CD4-positive, alpha-beta T cell (primary cell): ENCODE measurements at regions not wholly inside any gene's neighbourhood (a gene's known extent, or its start where the extent isn't known, plus 50 kb on each side); places are given as distances from the start of the nearest gene placed in this dataset.

ENCODE experiments used
- ATAC-seq: fragments of 200-7000 bp; cut with Tn5 transposase; one replicate; pipeline ENCODE4 v1.10.0; 2022; ENCODE audit warnings: mild to moderate bottlenecking; ENCODE audit not compliant: poor library complexity
- CTCF ChIA-PET: fragments of 350-600 bp; sonication (Branson Sonifier 250); formaldehyde crosslinking; loops from one replicate; lab custom pipeline; 2021; ENCODE audit warnings: antibody characterized with exemption, inconsistent platforms; lab: Charles Lee
- POLR2A ChIA-PET: fragments of 350-600 bp; sonication (Branson Sonifier 250); formaldehyde crosslinking; loops from one replicate; lab custom pipeline; 2021; ENCODE audit warnings: antibody characterized with exemption, inconsistent platforms; lab: Charles Lee
- DNase-seq, 14 experiments: peaks; one replicate each; pipeline ENCODE4 v3.0.0-alpha.2; 2013 to 2020; ENCODE audit warnings: mixed read lengths in 2 of 14
- H3K27ac ChIP-seq, 2 donors: one replicate each; pipeline versions ENCODE4 v1.5.1 to v1.7.0; 2013; ENCODE audit warnings: low read length in 2 of 2, low read depth in 1 of 2, mild to moderate bottlenecking in 1 of 2
- H3K27me3 ChIP-seq, 2 experiments: 1 replicate in 1 of 2; 2 replicates in 1 of 2; pipeline versions ENCODE4 v1.6.1 to v1.7.0; 2013; ENCODE audit warnings: low read length in 2 of 2, control low read depth in 1 of 2, mild to moderate bottlenecking in 1 of 2, moderate library complexity in 1 of 2; ENCODE audit not compliant: insufficient read depth in 2 of 2, control insufficient read depth in 1 of 2
- H3K36me3 ChIP-seq: one replicate; pipeline ENCODE4 v1.6.1; 2013; ENCODE audit warnings: low read length, control low read depth; ENCODE audit not compliant: insufficient read depth
- H3K4me1 ChIP-seq: one replicate; pipeline ENCODE4 v1.6.1; 2013; ENCODE audit warnings: low read length, control low read depth; ENCODE audit not compliant: insufficient read depth
- H3K4me3 ChIP-seq: one replicate; pipeline ENCODE4 v1.5.1; 2013; ENCODE audit warnings: mild to moderate bottlenecking, low read length, moderate library complexity
- H3K9me3 ChIP-seq, 2 experiments: 1 replicate in 1 of 2; 2 replicates in 1 of 2; pipeline versions ENCODE4 v1.6.1 to v1.7.0; 2013; ENCODE audit warnings: low read length in 2 of 2, mild to moderate bottlenecking in 2 of 2, control low read depth in 1 of 2, moderate library complexity in 1 of 2; ENCODE audit not compliant: control insufficient read depth in 1 of 2, insufficient read depth in 1 of 2
- H3K27ac Mint-ChIP-seq: one replicate; pipeline ENCODE4 v1.8.0; 2020; ENCODE audit warnings: mixed read lengths
- H3K27me3 Mint-ChIP-seq: one replicate; pipeline ENCODE4 v1.8.0; 2021; ENCODE audit warnings: mixed read lengths
- H3K36me3 Mint-ChIP-seq: one replicate; pipeline ENCODE4 v1.8.0; 2021; ENCODE audit warnings: low read depth, mixed read lengths
- H3K4me1 Mint-ChIP-seq: one replicate; pipeline ENCODE4 v1.8.0; 2021; ENCODE audit warnings: low read depth, mixed read lengths
- H3K4me3 Mint-ChIP-seq: one replicate; pipeline ENCODE4 v1.8.0; 2020; ENCODE audit warnings: mild to moderate bottlenecking, mixed read lengths
- H3K9me3 Mint-ChIP-seq: one replicate; pipeline ENCODE4 v1.8.0; 2020; ENCODE audit warnings: mixed read lengths
- CTCF ChIP-seq: fragments of 200-600 bp; IDR thresholded peaks from one replicate; pipeline ENCODE4 v1.8.0; 2022; ENCODE audit warnings: antibody characterized with exemption, mild to moderate bottlenecking
- intact Hi-C, 2 experiments: fragments of 100-400 bp; cut with DNase I in 1 of 2; cut with micrococcal nuclease in 1 of 2; formaldehyde crosslinking; loops; one replicate each; pipeline versions ENCODE4 v1.15.1 to v1.9.0; 2023 to 2025; cut with DNase I, micrococcal nuclease

- Histone ChIP-seq H3K27me3 (no peaks in the 10 kb centered on the region), H3K36me3 (no peaks in the 10 kb centered on the region), H3K4me1 (no peaks in the 10 kb centered on the region), H3K27ac (no peak overlapping the region), H3K9me3 (no peaks in the 10 kb centered on the region), H3K4me3 (no peak overlapping the region)
- Mint-ChIP-seq H3K4me3 (no peak overlapping the region), H3K36me3 (no peaks in the 10 kb centered on the region), H3K4me1 (no peaks in the 10 kb centered on the region), H3K9me3 (no peaks in the 10 kb centered on the region), H3K27me3 (no peaks in the 10 kb centered on the region), H3K27ac (no peak overlapping the region)
- ATAC-seq (no peak), DNase-seq (no peak)
- ChIA-PET CTCF (no interaction called here), POLR2A (no interaction called here)
- intact Hi-C loops, result no loop called here
- no peak for TF ChIP-seq CTCF
Observed at GRCh38 chr3:160090653-160091052, 102.0 kb downstream of the IL12A start.

GRCh38 chr3:160091441-160091840, 102.8 kb downstream of the IL12A start:
- no peak overlapping the region for H3K27ac Mint-ChIP-seq
- POLR2A ChIA-PET, result no interaction called here
- H3K27me3 ChIP-seq, result no peaks in the 10 kb centered on the region

GRCh38 chr3:160092760-160093159, 104.1 kb downstream of the IL12A start:
- H3K4me3 Mint-ChIP-seq, result no peak overlapping the region
- no peaks in the 10 kb centered on the region for H3K4me1 ChIP-seq
- POLR2A ChIA-PET, result no interaction called here

More at GRCh38 chr3:160091441-160091840, 102.8 kb downstream of the IL12A start:
- Mint-ChIP-seq H3K4me1 (no peaks in the 10 kb centered on the region), H3K9me3 (no peaks in the 10 kb centered on the region), H3K4me3 (no peak overlapping the region), H3K27me3 (no peaks in the 10 kb centered on the region), H3K36me3 (no peaks in the 10 kb centered on the region)
- no peak for TF ChIP-seq CTCF
- DNase-seq, result no peak
- ATAC-seq, result no peak
- H3K27ac ChIP-seq, result no peak overlapping the region
- intact Hi-C loops, result no loop called here
- no peaks in the 10 kb centered on the region for H3K9me3 ChIP-seq
- no peaks in the 10 kb centered on the region for H3K36me3 ChIP-seq
- H3K4me1 ChIP-seq, result no peaks in the 10 kb centered on the region
- CTCF ChIA-PET, result no interaction called here
- H3K4me3 ChIP-seq, result no peak overlapping the region

More at GRCh38 chr3:160092760-160093159, 104.1 kb downstream of the IL12A start:
- H3K4me3 ChIP-seq, result no peak overlapping the region
- Mint-ChIP-seq H3K27me3 (no peaks in the 10 kb centered on the region), H3K27ac (no peak overlapping the region), H3K9me3 (no peaks in the 10 kb centered on the region), H3K36me3 (no peaks in the 10 kb centered on the region), H3K4me1 (no peaks in the 10 kb centered on the region)
- ATAC-seq (no peak), DNase-seq (no peak)
- intact Hi-C loops, result no loop called here
- H3K27ac ChIP-seq, result no peak overlapping the region
- no peaks in the 10 kb centered on the region for H3K36me3 ChIP-seq
- CTCF ChIA-PET, result no interaction called here
- no peak for TF ChIP-seq CTCF
- H3K27me3 ChIP-seq, result no peaks in the 10 kb centered on the region
- no peaks in the 10 kb centered on the region for H3K9me3 ChIP-seq
